ENCODE measurements at regions not wholly inside any gene's neighbourhood (a gene's known extent, or its start where the extent isn't known, plus 50 kb on each side); places are given as distances from the start of the nearest gene placed in this dataset.

DNA sequence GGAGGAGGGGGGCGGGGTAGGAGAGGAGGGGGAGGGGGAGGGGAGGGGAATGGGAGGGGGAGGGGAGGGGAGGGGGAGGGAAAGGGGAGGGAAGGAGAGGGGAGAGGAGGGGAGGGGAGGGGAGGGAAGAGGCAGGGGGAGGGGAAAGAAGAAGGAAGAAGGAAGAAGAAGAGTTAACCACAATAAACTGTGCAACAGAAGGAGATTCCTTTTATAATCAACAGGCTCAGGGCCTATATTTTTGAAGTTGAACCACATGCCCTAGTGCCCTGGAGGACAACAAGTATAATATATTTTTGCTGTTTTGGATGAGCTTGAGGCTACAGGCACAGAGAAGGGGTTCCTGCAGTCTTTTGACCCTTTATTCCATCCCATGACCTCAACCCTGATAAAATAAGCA, 228.2 kb upstream of the IRF2BP2 start:
- Histone ChIP-seq H3K27me3 (replicated peaks; ENCODE audit: control insufficient read depth, insufficient read depth, low read length) (no peaks in the 10 kb centered on the region), H3K36me3 (ENCODE audit: control insufficient read depth, insufficient read depth, low read length) (no peaks in the 10 kb centered on the region), H3K4me3 (replicated peaks; ENCODE audit: low read depth, low read length) (no peak overlapping the region)
- DNase-seq (ENCODE audit: extremely low read depth, insufficient read length), result no peak
- TF ChIP-seq, protein P1, sequence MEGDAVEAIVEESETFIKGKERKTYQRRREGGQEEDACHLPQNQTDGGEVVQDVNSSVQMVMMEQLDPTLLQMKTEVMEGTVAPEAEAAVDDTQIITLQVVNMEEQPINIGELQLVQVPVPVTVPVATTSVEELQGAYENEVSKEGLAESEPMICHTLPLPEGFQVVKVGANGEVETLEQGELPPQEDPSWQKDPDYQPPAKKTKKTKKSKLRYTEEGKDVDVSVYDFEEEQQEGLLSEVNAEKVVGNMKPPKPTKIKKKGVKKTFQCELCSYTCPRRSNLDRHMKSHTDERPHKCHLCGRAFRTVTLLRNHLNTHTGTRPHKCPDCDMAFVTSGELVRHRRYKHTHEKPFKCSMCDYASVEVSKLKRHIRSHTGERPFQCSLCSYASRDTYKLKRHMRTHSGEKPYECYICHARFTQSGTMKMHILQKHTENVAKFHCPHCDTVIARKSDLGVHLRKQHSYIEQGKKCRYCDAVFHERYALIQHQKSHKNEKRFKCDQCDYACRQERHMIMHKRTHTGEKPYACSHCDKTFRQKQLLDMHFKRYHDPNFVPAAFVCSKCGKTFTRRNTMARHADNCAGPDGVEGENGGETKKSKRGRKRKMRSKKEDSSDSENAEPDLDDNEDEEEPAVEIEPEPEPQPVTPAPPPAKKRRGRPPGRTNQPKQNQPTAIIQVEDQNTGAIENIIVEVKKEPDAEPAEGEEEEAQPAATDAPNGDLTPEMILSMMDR (IDR thresholded peaks at IDR 0.05; ENCODE audit: insufficient read depth, low read length, poor library complexity, severe bottlenecking), result no peak

GRCh38 chr1:234837713-234838112, 227.7 kb upstream of the IRF2BP2 start:
- no peak overlapping the region for H3K4me3 ChIP-seq (replicated peaks; ENCODE audit: low read depth, low read length)
- TF ChIP-seq, protein P1 (IDR thresholded peaks at IDR 0.05; ENCODE audit: insufficient read depth, low read length, poor library complexity, severe bottlenecking), result no peak
- no peaks in the 10 kb centered on the region for H3K36me3 ChIP-seq (ENCODE audit: control insufficient read depth, insufficient read depth, low read length)
- DNase-seq (ENCODE audit: extremely low read depth, insufficient read length), result no peak
- no peaks in the 10 kb centered on the region for H3K27me3 ChIP-seq (replicated peaks; ENCODE audit: control insufficient read depth, insufficient read depth, low read length)

GRCh38 chr1:234836776-234837357, 226.9 kb upstream of the IRF2BP2 start:
- no peaks in the 10 kb centered on the region for H3K36me3 ChIP-seq (ENCODE audit: control insufficient read depth, insufficient read depth, low read length)
- no peak for DNase-seq (ENCODE audit: extremely low read depth, insufficient read length)
- TF ChIP-seq, protein P1 (IDR thresholded peaks at IDR 0.05; ENCODE audit: insufficient read depth, low read length, poor library complexity, severe bottlenecking), result no peak
- H3K4me3 ChIP-seq (replicated peaks; ENCODE audit: low read depth, low read length), result no peak overlapping the region
- H3K27me3 ChIP-seq (replicated peaks; ENCODE audit: control insufficient read depth, insufficient read depth, low read length), result no peaks in the 10 kb centered on the region

GRCh38 chr1:234836045-234836681, 226.2 kb upstream of the IRF2BP2 start:
- DNase-seq (ENCODE audit: extremely low read depth, insufficient read length), result no peak
- no peak overlapping the region for H3K4me3 ChIP-seq (replicated peaks; ENCODE audit: low read depth, low read length)
- TF ChIP-seq, protein P1 (IDR thresholded peaks at IDR 0.05; ENCODE audit: insufficient read depth, low read length, poor library complexity, severe bottlenecking), result no peak
- H3K27me3 ChIP-seq (replicated peaks; ENCODE audit: control insufficient read depth, insufficient read depth, low read length), result no peaks in the 10 kb centered on the region
- no peaks in the 10 kb centered on the region for H3K36me3 ChIP-seq (ENCODE audit: control insufficient read depth, insufficient read depth, low read length)

- Histone ChIP-seq H3K27me3 (replicated peaks; ENCODE audit: control insufficient read depth, insufficient read depth, low read length) (no peaks in the 10 kb centered on the region), H3K4me3 (replicated peaks; ENCODE audit: low read depth, low read length) (no peak overlapping the region), H3K36me3 (ENCODE audit: control insufficient read depth, insufficient read depth, low read length) (no peaks in the 10 kb centered on the region)
- TF ChIP-seq, protein P1 (IDR thresholded peaks at IDR 0.05; ENCODE audit: insufficient read depth, low read length, poor library complexity, severe bottlenecking), result no peak
- DNase-seq (ENCODE audit: extremely low read depth, insufficient read length), result no peak
Measured at GRCh38 chr1:234835239-234835638, 225.3 kb upstream of the IRF2BP2 start.

Data from GM06990 (cell line).